ENCODE measurements at regions not wholly inside any gene's neighbourhood (a gene's known extent, or its start where the extent isn't known, plus 50 kb on each side); places are given as distances from the start of the nearest gene placed in this dataset.

DNA sequence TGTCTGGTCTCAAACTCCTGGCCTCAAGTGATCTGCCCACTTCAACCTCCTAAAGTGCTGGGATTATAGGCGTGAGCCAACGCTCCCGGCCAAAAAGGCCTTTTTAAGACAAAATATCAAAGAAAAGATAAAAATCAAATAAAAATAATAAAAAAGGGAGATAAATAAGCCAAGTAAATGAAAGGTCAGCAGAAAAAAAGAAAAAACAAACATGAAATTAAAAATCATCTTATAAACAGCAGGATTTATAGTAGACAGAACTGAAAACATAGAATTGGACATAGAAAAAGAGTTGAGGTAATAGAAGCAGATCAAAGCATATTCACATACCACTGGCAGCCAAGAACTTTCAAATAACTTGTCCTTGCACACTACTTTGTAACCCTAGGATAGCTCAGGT is 983.4 kb downstream of the ROBO2 start:
- TF ChIP-seq CTCF (IDR thresholded peaks at IDR 0.05) (no peak), POLR2A (IDR thresholded peaks at IDR 0.05) (no peak), POLR2AphosphoS5 (IDR thresholded peaks at IDR 0.05) (no peak)

Data from upper lobe of left lung (tissue), 4 donors.